HG03432 (cell line): ENCODE measurements at regions not wholly inside any gene's neighbourhood (a gene's known extent, or its start where the extent isn't known, plus 50 kb on each side); places are given as distances from the start of the nearest gene placed in this dataset.
A peak's percentile ranks its signal among the peaks of the same experiment; 100 is the strongest.

Experiments used
- ATAC-seq: cut with Tn5 transposase; IDR thresholded peaks from one replicate; pipeline ENCODE4 v1.9.1; 2021; ENCODE audit warnings: mild to moderate bottlenecking, moderate library complexity; ENCODE audit not compliant: unreplicated experiment

GRCh38 chr15:45743426-45744235, 108.8 kb downstream of the SQOR start:
- no peak for ATAC-seq

DNA sequence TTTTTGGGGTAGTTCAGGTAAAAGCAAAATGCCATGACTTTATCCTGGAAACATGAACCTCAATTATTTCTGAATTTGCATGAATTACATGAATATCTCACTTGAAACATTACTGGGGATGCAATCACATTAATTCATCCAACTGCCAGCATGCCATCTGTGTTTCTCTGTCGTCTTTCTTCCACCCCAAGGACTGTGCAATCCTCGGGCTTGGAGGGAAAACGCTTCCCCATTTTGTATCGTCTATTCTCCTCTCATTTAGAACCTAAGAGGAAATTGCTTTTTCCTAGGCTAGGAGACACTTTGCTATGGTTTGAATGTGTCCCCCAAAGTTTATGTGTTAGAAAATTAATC, 109.4 kb downstream of the SQOR start:
- no peak for ATAC-seq

DNA sequence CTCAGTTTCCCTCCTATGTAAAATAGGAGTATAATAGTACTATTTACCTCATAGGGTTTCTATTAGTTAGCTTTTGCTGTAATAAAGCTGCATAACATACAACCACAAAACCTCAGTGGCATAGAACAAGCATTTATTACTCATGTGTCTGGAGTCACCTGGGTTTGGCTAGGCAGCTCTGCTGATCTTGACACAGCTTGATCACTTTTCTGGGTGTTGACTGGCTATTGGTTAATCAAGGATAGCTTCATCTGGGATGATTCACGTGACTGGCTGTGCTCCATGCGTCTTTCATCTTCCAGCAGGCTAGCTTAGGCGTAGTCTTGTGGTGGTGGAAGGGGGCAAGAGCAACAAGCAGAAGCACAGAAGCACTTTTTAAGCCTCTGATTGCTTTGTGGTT, 112.6 kb downstream of the SQOR start:
- no peak for ATAC-seq

DNA sequence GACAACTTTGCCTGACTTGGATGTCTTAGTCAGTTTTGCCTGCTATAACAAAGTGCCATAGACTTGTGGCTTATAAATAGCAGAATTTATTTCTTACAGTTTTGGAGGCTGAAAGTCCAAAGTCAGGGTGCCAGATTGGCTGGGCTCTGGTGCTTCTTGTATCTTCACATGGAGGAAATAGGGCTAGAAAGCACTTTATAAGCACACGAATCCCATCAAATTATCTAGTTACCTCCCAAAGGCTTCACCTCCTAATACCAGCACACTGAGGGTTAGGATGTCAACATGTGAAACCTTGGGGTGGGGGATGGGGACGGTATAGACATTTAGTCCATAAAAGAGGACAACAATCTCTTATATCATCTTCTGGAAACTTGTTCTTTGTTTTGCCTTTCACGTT, 116.8 kb downstream of the SQOR start:
- ATAC-seq, result no peak

GRCh38 chr15:45759936-45760335, 125.1 kb downstream of the SQOR start:
- ATAC-seq, result no peak

DNA sequence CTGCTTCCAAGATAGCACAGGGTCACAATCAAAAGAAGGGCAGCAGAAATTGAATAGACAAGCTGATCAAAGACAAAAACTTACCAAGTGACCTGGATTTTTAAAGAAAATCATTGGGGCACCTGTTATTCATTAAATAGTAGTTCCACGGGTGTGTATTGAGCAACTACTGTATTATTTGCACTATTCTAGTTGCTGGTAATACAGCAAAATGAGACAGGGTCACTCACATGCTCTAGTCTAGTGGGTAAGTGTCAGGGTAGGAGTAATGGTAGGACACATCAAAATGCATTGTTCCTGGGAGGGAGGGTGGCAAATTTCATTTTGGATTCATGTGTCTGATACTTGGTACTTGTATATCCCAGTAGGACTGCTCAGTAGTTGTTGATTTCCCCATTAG, 127.9 kb downstream of the SQOR start:
- ATAC-seq, result no peak

- no peak for ATAC-seq
These were observed 128.5 kb downstream of the SQOR start for GRCh38 chr15:45763170-45763869.

GRCh38 chr15:45773149-45773548, 138.3 kb downstream of the SQOR start:
- ATAC-seq, result no peak

DNA sequence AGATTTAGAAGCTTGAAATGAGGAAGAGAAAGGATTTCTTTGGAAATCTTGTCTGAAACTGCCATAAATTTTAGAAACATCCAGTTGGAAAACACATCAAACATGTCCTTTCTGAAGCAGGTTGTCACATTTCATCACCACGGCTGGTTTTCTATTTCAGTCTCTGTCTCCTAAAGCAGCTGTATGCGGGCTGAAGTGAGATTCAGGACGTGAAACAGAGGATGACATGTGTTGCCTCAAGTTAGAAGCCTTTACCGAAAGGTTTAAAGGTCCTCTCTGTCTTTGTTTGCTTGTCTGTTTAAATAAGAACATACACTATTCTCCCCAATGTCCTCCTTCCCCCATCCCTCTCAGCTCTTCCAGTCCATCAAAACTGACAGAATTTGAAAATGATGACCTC, 141.9 kb downstream of the SQOR start:
- ATAC-seq, result no peak

DNA sequence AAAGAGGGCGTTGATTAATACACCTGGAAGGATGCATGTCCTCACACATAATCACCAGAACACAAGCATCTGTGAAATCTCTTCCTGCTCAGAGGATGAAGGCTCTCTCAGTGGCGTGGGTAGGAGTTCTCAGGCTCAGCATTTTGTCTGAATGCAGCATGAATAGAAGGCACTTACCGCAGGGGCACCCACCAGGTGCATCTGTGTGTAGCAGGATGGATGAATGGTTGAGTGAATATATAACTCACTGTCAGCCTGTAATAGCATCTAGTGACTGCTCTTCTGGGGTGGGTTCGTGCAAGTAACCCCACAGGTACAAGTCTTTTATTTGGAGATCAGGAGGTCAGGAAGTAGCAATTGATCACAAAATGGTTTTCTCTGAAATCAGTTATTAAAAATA, 143.0 kb downstream of the SQOR start:
- ATAC-seq, result no peak

DNA sequence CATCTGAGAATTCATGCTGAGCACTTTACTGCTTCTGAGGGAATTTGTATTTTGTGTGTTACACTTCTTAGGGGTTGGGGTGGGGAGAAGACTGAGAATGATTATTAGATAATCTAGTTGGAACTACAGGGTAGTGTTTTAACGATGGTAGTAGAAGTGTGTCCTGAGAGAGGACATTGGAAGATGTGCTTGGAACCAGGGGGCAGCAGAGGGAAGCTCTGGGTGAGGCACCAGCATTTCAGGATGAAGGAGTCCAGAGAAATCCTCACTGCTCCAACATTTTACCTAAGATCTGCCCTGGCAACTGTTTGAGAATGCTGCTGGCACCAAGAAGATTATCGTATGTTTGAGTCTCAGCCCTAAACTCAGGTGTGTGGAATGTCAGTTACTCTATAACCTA, 145.5 kb downstream of the SQOR start:
- no peak for ATAC-seq

- no peak for ATAC-seq
These were observed 149.8 kb downstream of the SQOR start for GRCh38 chr15:45784656-45785055.

- ATAC-seq, result no peak
These were observed 151.1 kb downstream of the SQOR start for GRCh38 chr15:45785897-45786296.

GRCh38 chr15:45790325-45790943, 155.6 kb downstream of the SQOR start:
- peak; percentile 53 for ATAC-seq

DNA sequence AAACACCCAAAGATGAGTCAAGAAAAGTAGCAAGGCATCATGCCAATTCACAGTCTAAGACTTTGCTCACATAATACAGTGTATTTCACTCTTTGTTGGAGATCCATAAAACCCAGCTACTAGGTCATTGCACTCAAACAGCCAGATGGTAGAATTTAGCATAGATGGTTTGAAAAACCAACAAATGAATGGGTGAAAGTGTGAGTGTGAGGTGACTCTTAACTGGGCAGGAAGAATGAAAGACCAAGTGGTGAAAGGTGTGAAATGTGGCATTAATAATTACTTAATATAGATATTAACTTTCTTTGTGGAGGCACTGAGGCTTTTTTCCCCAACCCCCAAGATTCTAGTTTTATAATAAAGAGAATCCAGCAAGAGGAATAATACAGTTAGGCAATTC, 159.5 kb downstream of the SQOR start:
- ATAC-seq, result peak; percentile 48

DNA sequence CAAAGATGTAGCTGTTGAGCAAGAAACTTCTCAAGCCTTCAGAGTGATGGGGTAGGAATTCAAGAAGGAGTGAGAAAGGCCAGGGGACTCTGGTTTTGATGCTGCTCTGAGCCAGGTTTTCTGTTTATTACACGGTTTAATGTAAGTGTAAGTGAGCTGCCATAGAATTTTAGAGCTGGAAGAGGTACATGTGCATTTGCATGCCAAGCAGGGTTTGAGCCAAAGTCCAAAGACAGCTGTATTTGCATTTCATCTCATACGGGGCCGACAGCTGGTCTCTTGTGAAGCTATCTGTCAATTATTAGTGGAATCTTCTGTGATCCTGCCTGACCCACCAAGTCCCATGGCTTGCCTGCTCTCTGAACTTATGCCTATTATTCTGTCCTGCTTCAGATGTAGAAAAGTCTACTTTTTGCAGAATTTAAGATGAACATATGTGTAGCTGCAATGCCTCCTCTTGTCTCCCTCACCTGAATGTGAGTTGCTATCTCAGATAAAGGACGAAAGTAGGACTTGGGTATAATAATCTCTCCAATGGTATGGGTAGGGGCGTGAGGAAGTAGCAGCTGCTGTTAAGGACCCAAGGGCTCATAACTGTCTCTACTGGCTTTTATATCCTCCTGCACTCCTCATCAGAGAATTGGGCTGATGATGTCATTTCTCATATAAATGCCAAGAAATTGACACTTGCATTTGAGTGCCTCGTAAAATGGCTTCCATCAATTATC, 160.0 kb downstream of the SQOR start:
- ATAC-seq, result peak; percentile 41

GRCh38 chr15:45795440-45796069, 160.7 kb downstream of the SQOR start:
- ATAC-seq, result peak; percentile 44

DNA sequence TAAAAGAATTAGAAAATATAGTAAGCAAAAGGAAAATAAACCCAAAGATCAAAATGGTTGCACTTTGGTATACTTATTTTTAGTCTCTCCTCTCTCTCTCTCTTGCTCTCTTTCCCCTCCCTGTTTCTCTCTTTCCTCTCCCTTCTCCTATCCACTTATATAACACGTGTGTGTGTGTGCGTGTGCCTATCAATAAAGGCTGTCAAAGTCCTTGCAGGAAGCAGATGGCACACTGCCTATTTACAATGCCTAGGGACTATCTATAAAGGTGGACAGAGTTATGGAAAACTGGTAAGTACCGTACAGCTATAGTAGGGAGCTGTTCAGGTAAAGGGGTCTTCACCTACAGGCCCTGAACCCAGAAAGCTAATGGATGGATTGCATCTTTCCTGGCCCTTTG, 161.6 kb downstream of the SQOR start:
- no peak for ATAC-seq

DNA sequence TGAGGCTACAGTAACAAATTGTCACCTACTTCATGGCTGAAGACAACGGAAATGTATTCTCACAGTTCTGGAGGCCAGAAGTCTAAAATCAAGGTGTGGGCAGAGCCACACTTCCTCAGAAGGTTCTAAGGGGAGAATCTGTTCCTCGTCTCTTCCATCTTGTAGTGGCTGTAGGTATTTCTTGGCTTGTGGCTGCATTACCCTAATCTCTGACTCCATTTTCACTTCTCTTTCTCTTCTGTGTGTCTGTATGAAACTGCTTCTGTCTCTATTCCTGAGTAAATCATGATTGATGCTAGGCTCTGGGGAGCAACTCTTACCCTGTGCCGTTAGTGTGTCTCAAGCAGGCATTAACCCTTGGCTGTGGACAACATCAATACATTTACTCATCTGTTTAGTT, 164.7 kb downstream of the SQOR start:
- peak; percentile 67 for ATAC-seq

- ATAC-seq, result no peak
These were observed 166.7 kb downstream of the SQOR start for GRCh38 chr15:45801543-45801942.

DNA sequence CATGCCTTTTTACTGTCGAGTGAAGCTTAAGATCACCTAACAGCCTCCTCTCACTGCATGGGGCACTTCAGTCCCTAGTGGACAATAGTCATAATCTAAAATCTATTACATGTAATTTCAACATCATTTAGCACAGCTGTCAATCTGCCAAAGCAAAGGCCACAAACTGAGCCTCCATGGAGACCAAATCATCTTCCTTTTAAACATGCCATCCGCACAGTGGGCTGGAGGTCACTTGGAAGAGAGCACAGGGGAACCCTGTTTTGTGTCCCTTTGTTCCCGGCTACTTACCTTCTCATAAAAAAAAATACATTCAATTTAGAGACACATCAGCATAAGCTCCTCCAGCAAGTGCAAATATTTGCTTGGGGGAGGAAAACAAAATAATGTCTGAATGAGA, 167.3 kb downstream of the SQOR start:
- no peak for ATAC-seq
